Suprapubic skin (tissue), 4 donors: ENCODE measurements at regions not wholly inside any gene's neighbourhood (a gene's known extent, or its start where the extent isn't known, plus 50 kb on each side); places are given as distances from the start of the nearest gene placed in this dataset.

Experiments used
- CTCF ChIP-seq, 2 donors: fragments of 200-600 bp in 1 of 2; fragments of 450-650 bp in 1 of 2; sonication (generic) in 1 of 2; IDR thresholded peaks; one replicate each; pipeline ENCODE4 v1.5.1; 2016 to 2019; ENCODE audit warnings: antibody characterized with exemption in 2 of 2, mild to moderate bottlenecking in 1 of 2, moderate library complexity in 1 of 2
- POLR2A ChIP-seq, 2 donors: fragments of 450-650 bp; IDR thresholded peaks; one replicate each; pipeline ENCODE4 v1.6.1; 2017; ENCODE audit warnings: antibody characterized with exemption in 2 of 2, mild to moderate bottlenecking in 2 of 2, moderate library complexity in 2 of 2
- POLR2AphosphoS5 ChIP-seq, 3 donors: sonication (generic); formaldehyde crosslinking; IDR thresholded peaks; one replicate each; pipeline ENCODE4 v1.6.1; 2017; ENCODE audit warnings: antibody characterized with exemption in 3 of 3

GRCh38 chr1:72938408-72938807, 656.1 kb upstream of the NEGR1 start:
- TF ChIP-seq CTCF (IDR thresholded peaks at IDR 0.05) (no peak), POLR2A (IDR thresholded peaks at IDR 0.05) (no peak), POLR2AphosphoS5 (IDR thresholded peaks at IDR 0.05) (no peak)
